Thyroid gland (tissue), 4 donors: ENCODE measurements at regions not wholly inside any gene's neighbourhood (a gene's known extent, or its start where the extent isn't known, plus 50 kb on each side); places are given as distances from the start of the nearest gene placed in this dataset.

ENCODE experiments used
- DNase-seq, 2 donors: peaks; one replicate each; pipeline ENCODE4 v3.0.0-alpha.2; 2019
- H3K27ac ChIP-seq, 3 donors: fragments of 200-600 bp; sonication (generic); 1 replicate in 2 of 3; 2 replicates in 1 of 3; pipeline ENCODE4 v1.5.1; 2016 to 2019; ENCODE audit warnings: mild to moderate bottlenecking in 1 of 3, moderate library complexity in 1 of 3
- H3K27me3 ChIP-seq: fragments of 200-600 bp; sonication (generic); one replicate; pipeline ENCODE4 v1.5.1; 2019
- H3K36me3 ChIP-seq, 2 donors: fragments of 200-600 bp; sonication (generic); one replicate each; pipeline ENCODE4 v1.5.1; 2016 to 2019
- H3K4me1 ChIP-seq, 2 donors: fragments of 200-600 bp; sonication (generic); one replicate each; pipeline ENCODE4 v1.5.1; 2017 to 2019
- H3K4me3 ChIP-seq, 3 donors: fragments of 200-600 bp; sonication (generic); replicated peaks in 1 of 3; 1 replicate in 2 of 3; 2 replicates in 1 of 3; pipeline ENCODE4 v1.5.1; 2016; ENCODE audit warnings: mild to moderate bottlenecking in 1 of 3
- H3K9me3 ChIP-seq: fragments of 200-600 bp; sonication (generic); one replicate; pipeline ENCODE4 v1.5.1; 2017
- POLR2A ChIP-seq, 2 donors: fragments of 450-650 bp; IDR thresholded peaks; one replicate each; pipeline ENCODE4 v1.6.1; 2017; ENCODE audit warnings: antibody characterized with exemption in 2 of 2, mild to moderate bottlenecking in 2 of 2, moderate library complexity in 1 of 2
- WGBS, 2 donors: methylation state at CpG; one replicate each; pipeline ENCODE4 v1.1.5; 2017; 5-methylcytosine and 5-hydroxymethylcytosine counted together
- intact Hi-C: fragments of 100-400 bp; cut with DNase I; formaldehyde crosslinking; loops from one replicate; pipeline ENCODE4 v1.15.1; 2023
- TF ChIP-seq, protein P1 (sequence below), 6 experiments: fragments of 200-600 bp in 3 of 6; fragments of 450-650 bp in 3 of 6; sonication (generic) in 3 of 6; IDR thresholded peaks; one replicate each; pipeline ENCODE4 v1.5.1; 2016 to 2019; ENCODE audit warnings: antibody characterized with exemption in 6 of 6, mild to moderate bottlenecking in 2 of 6, inconsistent platforms in 1 of 6, moderate library complexity in 1 of 6

DNA sequence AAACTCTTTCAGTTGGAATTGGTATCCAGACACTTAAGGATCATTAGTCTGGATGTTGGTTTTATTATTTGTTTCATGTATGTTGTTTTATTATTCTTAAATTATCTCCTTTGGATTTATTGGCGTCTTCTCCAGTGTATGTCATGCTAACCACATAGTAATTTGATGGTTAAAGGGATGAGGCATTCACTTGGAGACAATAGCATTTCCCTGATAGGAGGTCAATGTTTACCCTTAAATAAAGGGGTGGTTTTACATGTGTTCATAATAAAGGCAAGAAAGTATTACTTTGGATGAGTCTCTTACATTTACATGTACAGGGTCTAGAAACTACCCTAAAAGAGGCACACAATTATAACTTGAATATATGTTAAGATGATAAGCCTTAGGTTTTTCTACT, 51.2 kb upstream of the RNF144B start:
- peak overlapping the region in 1 of 3 donors; percentile 18 for H3K27ac ChIP-seq
- H3K9me3 ChIP-seq: no peaks in the 10 kb centered on the region
- WGBS, 2 donors: 88 to 92% methylated on average over 1 of the region's 1 CpG
- no peak for DNase-seq
- intact Hi-C loops: loop anchor here (10.0 kb wide), 1 partner anchor 49 kb away; the partner anchor contains the start of gene RNF144B
- H3K4me3 ChIP-seq: no peak overlapping the region
- no peak for TF ChIP-seq POLR2A (IDR thresholded peaks at IDR 0.05)
- TF ChIP-seq, protein P1, sequence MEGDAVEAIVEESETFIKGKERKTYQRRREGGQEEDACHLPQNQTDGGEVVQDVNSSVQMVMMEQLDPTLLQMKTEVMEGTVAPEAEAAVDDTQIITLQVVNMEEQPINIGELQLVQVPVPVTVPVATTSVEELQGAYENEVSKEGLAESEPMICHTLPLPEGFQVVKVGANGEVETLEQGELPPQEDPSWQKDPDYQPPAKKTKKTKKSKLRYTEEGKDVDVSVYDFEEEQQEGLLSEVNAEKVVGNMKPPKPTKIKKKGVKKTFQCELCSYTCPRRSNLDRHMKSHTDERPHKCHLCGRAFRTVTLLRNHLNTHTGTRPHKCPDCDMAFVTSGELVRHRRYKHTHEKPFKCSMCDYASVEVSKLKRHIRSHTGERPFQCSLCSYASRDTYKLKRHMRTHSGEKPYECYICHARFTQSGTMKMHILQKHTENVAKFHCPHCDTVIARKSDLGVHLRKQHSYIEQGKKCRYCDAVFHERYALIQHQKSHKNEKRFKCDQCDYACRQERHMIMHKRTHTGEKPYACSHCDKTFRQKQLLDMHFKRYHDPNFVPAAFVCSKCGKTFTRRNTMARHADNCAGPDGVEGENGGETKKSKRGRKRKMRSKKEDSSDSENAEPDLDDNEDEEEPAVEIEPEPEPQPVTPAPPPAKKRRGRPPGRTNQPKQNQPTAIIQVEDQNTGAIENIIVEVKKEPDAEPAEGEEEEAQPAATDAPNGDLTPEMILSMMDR (IDR thresholded peaks at IDR 0.05): no peak
- H3K4me1 ChIP-seq: peaks cover 0 to 4% of the 10 kb centered on the region in 2 donors
- no peaks in the 10 kb centered on the region for H3K36me3 ChIP-seq
- no peaks in the 10 kb centered on the region for H3K27me3 ChIP-seq

DNA sequence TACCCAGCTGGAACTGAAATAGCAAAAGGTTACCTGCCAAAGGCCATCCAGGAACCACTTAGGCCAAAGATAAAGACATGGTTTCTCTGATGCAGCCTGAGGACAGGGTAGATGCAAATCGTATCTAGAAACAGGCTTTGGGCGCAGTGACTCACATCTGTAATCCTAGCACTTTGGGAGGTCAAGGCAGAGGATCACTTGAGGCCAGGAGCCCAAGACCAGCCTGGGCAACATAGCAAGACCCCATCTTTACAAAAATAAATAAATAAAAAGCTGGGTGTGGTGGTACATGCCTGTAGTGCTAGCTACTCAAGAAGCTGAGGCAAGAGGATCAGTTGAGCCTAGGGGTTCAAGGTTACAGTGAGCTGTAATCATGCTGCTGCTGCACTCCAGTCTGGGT, 52.9 kb upstream of the RNF144B start:
- WGBS, 2 donors: 88 to 100% methylated on average over 2 of the region's 2 CpGs
- Histone ChIP-seq H3K4me1 (peaks cover 11 to 15% of the 10 kb centered on the region in 2 donors), H3K36me3 (no peaks in the 10 kb centered on the region), H3K27me3 (no peaks in the 10 kb centered on the region), H3K4me3 (no peak overlapping the region), H3K27ac (no peak overlapping the region), H3K9me3 (no peaks in the 10 kb centered on the region)
- TF ChIP-seq, protein P1 (IDR thresholded peaks at IDR 0.05): no peak
- TF ChIP-seq POLR2A (IDR thresholded peaks at IDR 0.05): no peak
- DNase-seq: peak in 1 of 2 donors; percentile 29
- intact Hi-C loops: loop anchor here (10.0 kb wide), 1 partner anchor 51 kb away; the partner anchor contains the start of gene RNF144B

DNA sequence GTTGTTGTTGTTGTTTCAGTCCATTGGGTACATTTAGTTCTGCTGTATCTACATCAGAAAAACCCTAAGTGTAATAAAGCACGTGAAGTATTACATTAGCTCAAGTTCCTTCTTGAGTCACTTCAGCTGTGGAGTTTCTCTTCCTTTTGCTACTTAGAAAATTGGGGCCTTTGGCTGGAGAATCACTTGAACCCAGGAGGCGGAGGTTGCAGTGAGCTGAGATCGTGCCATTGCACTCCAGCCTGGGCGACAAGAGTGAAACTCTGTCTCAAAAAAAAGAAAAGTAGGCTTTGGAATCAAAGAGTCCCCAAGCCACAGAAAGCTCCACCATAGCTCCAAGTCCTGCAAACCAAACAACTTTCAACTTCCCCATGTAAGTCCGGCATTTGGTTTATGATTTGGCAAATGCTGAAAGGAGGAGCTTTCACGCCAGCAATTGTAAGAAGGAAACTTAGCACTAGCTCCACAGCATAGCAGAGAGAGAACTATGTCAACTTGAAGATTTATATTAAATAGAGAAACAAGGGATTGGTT, 56.5 kb upstream of the RNF144B start:
- TF ChIP-seq, protein P1 (IDR thresholded peaks at IDR 0.05): no peak
- TF ChIP-seq POLR2A (IDR thresholded peaks at IDR 0.05): no peak
- peaks cover 27 to 40% of the 10 kb centered on the region in 2 donors for H3K4me1 ChIP-seq
- H3K27ac ChIP-seq: peak overlapping the region; percentile 83 to 90 (median 84)
- H3K27me3 ChIP-seq: no peaks in the 10 kb centered on the region
- DNase-seq: no peak
- H3K4me3 ChIP-seq: no peak overlapping the region
- no peaks in the 10 kb centered on the region for H3K9me3 ChIP-seq
- WGBS, 2 donors: 45 to 59% methylated on average over 6 of the region's 6 CpGs
- intact Hi-C loops: loop anchor here (10.0 kb wide), 1 partner anchor 54 kb away; the partner anchor contains the start of gene RNF144B
- no peaks in the 10 kb centered on the region for H3K36me3 ChIP-seq

DNA sequence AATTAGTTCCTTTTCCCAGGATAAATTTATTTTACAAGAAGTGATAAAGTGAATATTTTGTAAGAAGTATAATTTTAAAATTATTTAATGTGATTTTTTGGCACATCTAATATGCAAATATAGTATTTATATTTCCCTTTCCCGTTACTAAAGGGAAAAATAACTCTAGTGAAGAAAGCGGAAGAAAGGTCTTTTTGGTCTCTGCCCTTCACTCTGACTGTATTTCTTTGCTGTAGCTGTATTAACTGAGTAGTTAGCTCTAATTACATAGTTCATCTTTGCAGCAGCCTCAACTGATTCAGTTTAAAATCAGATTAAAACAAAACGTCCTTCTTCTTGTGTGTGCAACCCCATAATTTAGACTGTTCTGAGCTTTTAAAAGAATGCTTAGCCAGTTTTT, 57.4 kb upstream of the RNF144B start:
- H3K27ac ChIP-seq: peak overlapping the region; percentile 83 to 90 (median 84)

DNA sequence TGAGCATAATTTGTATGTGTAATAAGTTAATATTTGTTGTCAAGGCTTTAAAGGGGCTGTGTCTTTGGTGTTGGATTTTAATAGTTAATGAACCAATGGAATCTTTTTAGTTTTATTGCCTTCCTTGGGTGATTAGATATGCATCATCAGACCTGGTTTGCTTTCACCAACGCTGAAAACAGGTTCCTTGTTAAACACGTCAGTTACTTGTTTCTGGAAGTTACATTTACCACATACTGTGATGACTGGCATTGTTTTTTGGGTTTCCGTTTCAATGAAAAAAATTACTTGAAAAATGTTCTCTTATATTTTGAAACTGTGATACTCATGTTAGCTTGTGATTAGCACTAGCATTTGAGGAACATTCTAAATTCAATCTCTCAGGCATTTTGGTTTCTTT, 58.6 kb upstream of the RNF144B start:
- peak overlapping the region; percentile 83 to 90 (median 84) for H3K27ac ChIP-seq
- no peaks in the 10 kb centered on the region for H3K36me3 ChIP-seq
- no peaks in the 10 kb centered on the region for H3K27me3 ChIP-seq
- DNase-seq: no peak
- intact Hi-C loops: no loop called here
- no peaks in the 10 kb centered on the region for H3K9me3 ChIP-seq
- peaks cover 30 to 48% of the 10 kb centered on the region in 2 donors for H3K4me1 ChIP-seq
- WGBS, 2 donors: 17 to 28% methylated on average over 3 of the region's 3 CpGs
- no peak overlapping the region for H3K4me3 ChIP-seq
- no peak for TF ChIP-seq POLR2A (IDR thresholded peaks at IDR 0.05)
- TF ChIP-seq, protein P1 (IDR thresholded peaks at IDR 0.05): no peak

More for the DNA sequence above, 57.4 kb upstream of the RNF144B start:
- H3K4me1 ChIP-seq: peaks cover 27 to 45% of the 10 kb centered on the region in 2 donors
- 81 to 83% methylated on average over 3 of the region's 3 CpGs for WGBS, 2 donors
- no peak for DNase-seq
- H3K27me3 ChIP-seq: no peaks in the 10 kb centered on the region
- intact Hi-C loops: loop anchor here (10.0 kb wide), 1 partner anchor 55 kb away; the partner anchor contains the start of gene RNF144B
- H3K36me3 ChIP-seq: no peaks in the 10 kb centered on the region
- H3K4me3 ChIP-seq: no peak overlapping the region
- TF ChIP-seq, protein P1 (IDR thresholded peaks at IDR 0.05): no peak
- TF ChIP-seq POLR2A (IDR thresholded peaks at IDR 0.05): no peak
- no peaks in the 10 kb centered on the region for H3K9me3 ChIP-seq
